ENCODE measurements at regions not wholly inside any gene's neighbourhood (a gene's known extent, or its start where the extent isn't known, plus 50 kb on each side); places are given as distances from the start of the nearest gene placed in this dataset.

- TF ChIP-seq SP1 (IDR thresholded peaks at IDR 0.05) (no peak), BHLHE40 (IDR thresholded peaks at IDR 0.05; ENCODE audit: borderline replicate concordance) (no peak), PKNOX1 (IDR thresholded peaks at IDR 0.05) (no peak), TARDBP (IDR thresholded peaks at IDR 0.05) (no peak), FOXA1 (IDR thresholded peaks at IDR 0.05) (no peak), HDGF (IDR thresholded peaks at IDR 0.05; ENCODE audit: borderline replicate concordance) (no peak), L3MBTL2 (conservative IDR thresholded peaks at IDR 0.05) (no peak), ARNT (IDR thresholded peaks at IDR 0.05) (no peak), FOXM1 (IDR thresholded peaks at IDR 0.05; ENCODE audit: borderline replicate concordance) (no peak)
Observed at GRCh38 chr10:58950618-58951017, 225.8 kb upstream of the PHYHIPL start.
